PC-9 (cell line): ENCODE measurements at regions not wholly inside any gene's neighbourhood (a gene's known extent, or its start where the extent isn't known, plus 50 kb on each side); places are given as distances from the start of the nearest gene placed in this dataset.

Source experiments
- BruUV-seq: library from RNA; stranded (reverse); fragments of 400-500 nt; replicated peaks from 2 replicates; lab custom pipeline; 2021; lab: Mats Ljungman, UMichigan
- CTCF ChIA-PET: fragments of 300-600 bp; sonication (Branson Sonifier 250); formaldehyde crosslinking; loops from one replicate; lab custom pipeline; 2022; ENCODE audit warnings: antibody characterized with exemption; lab: Charles Lee
- POLR2A ChIA-PET: fragments of 300-600 bp; sonication (Branson Sonifier 250); formaldehyde crosslinking; loops from one replicate; lab custom pipeline; 2022; ENCODE audit warnings: antibody characterized with exemption; ENCODE audit not compliant: unreplicated experiment; lab: Charles Lee
- DNase-seq, 2 experiments: peaks; one replicate each; pipeline versions ENCODE4 v3.0.0 to v3.0.0-alpha.2; 2015 to 2022; ENCODE audit warnings: mixed read lengths in 1 of 2
- H2AFZ ChIP-seq: fragments of 200-600 bp; sonication (generic); 2 replicates; pipeline ENCODE4 v1.8.1; 2017; ENCODE audit warnings: antibody characterized with exemption
- H3F3A ChIP-seq: fragments of 200-600 bp; sonication (generic); 2 replicates; pipeline ENCODE4 v1.8.1; 2017; ENCODE audit warnings: antibody characterized with exemption, mild to moderate bottlenecking, low read depth; ENCODE audit not compliant: insufficient read depth
- H3K27ac ChIP-seq: fragments of 200-600 bp; sonication (generic); 2 replicates; pipeline ENCODE4 v1.6.1; 2016; ENCODE audit warnings: mixed run types
- H3K27me3 ChIP-seq: fragments of 200-600 bp; sonication (generic); 2 replicates; pipeline ENCODE4 v1.6.1; 2016; ENCODE audit warnings: low read depth, mixed run types; ENCODE audit not compliant: insufficient read depth
- H3K36me3 ChIP-seq: fragments of 200-600 bp; sonication (generic); 2 replicates; pipeline ENCODE4 v1.6.1; 2016; ENCODE audit warnings: low read depth, mixed run types
- H3K4me1 ChIP-seq: fragments of 200-600 bp; sonication (generic); replicated peaks from 2 replicates; pipeline ENCODE4 v1.6.1; 2016; ENCODE audit warnings: mixed run types; ENCODE audit not compliant: insufficient read depth
- H3K4me2 ChIP-seq: fragments of 200-600 bp; sonication (generic); 2 replicates; pipeline ENCODE4 v1.6.1; 2017; ENCODE audit warnings: mixed run types
- H3K4me3 ChIP-seq: fragments of 200-600 bp; sonication (generic); 2 replicates; pipeline ENCODE4 v1.6.1; 2016; ENCODE audit warnings: mixed run types
- H3K79me2 ChIP-seq: fragments of 200-600 bp; sonication (generic); 2 replicates; pipeline ENCODE4 v1.6.1; 2017; ENCODE audit warnings: low read depth, mixed run types
- H3K9me2 ChIP-seq: fragments of 200-600 bp; sonication (generic); 2 replicates; pipeline ENCODE4 v1.8.1; 2017; ENCODE audit warnings: mild to moderate bottlenecking; ENCODE audit not compliant: insufficient read depth
- H3K9me3 ChIP-seq: fragments of 200-600 bp; sonication (generic); 2 replicates; pipeline ENCODE4 v1.8.1; 2016; ENCODE audit warnings: low read depth; ENCODE audit not compliant: insufficient read depth
- H4K20me1 ChIP-seq: fragments of 200-600 bp; sonication (generic); 2 replicates; pipeline ENCODE4 v1.8.1; 2017; ENCODE audit not compliant: insufficient read depth
- EZH2 ChIP-seq: fragments of 200-600 bp; sonication (generic); IDR thresholded peaks from 2 replicates; pipeline ENCODE4 v1.8.0; 2017; ENCODE audit warnings: antibody characterized with exemption, low read depth
- intact Hi-C: fragments of 100-400 bp; cut with micrococcal nuclease; formaldehyde crosslinking; loops from one replicate; pipeline ENCODE4 v1.10.0; 2022; ENCODE audit not compliant: unreplicated experiment
- TF ChIP-seq, protein P1 (sequence below): fragments of 200-600 bp; sonication (generic); conservative IDR thresholded peaks from 2 replicates; pipeline ENCODE4 v1.6.1; 2017; ENCODE audit warnings: mixed run types, antibody characterized with exemption, mild to moderate bottlenecking, moderate library complexity

DNA sequence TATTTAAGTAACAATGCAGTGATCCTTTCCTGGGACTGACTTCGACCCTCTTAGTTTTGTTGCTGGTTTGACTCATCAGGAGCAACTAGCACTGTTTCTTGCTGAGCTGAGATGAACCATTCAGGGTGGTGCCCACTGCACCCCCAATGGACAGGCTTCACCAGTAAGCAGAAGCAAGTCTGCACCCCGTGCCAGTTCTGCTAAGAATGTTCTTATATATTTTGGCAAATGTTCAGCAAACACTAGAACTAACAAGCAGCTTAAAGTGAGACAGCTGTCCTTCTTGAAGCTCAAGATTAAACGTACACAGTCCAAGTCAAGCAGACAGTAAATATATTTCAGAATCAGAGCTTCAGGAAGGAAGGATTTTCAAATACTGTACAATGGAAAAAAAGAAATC is 561.3 kb upstream of the CDH4 start:
- no peak overlapping the region for H3K4me3 ChIP-seq
- H3K79me2 ChIP-seq: no peaks in the 10 kb centered on the region
- H4K20me1 ChIP-seq: no peaks in the 10 kb centered on the region
- no peak for DNase-seq
- no peak overlapping the region for H3K27ac ChIP-seq
- H3K36me3 ChIP-seq: no peaks in the 10 kb centered on the region
- CTCF ChIA-PET: no interaction called here
- intact Hi-C loops: no loop called here
- H3K27me3 ChIP-seq: peaks cover 56% of the 10 kb centered on the region
- H3K9me2 ChIP-seq: 0 out of 2 replicates have a peak, but pooled peaks cover 6% of the 10 kb centered on the region
- H2AFZ ChIP-seq: no peak overlapping the region
- TF ChIP-seq, protein P1, sequence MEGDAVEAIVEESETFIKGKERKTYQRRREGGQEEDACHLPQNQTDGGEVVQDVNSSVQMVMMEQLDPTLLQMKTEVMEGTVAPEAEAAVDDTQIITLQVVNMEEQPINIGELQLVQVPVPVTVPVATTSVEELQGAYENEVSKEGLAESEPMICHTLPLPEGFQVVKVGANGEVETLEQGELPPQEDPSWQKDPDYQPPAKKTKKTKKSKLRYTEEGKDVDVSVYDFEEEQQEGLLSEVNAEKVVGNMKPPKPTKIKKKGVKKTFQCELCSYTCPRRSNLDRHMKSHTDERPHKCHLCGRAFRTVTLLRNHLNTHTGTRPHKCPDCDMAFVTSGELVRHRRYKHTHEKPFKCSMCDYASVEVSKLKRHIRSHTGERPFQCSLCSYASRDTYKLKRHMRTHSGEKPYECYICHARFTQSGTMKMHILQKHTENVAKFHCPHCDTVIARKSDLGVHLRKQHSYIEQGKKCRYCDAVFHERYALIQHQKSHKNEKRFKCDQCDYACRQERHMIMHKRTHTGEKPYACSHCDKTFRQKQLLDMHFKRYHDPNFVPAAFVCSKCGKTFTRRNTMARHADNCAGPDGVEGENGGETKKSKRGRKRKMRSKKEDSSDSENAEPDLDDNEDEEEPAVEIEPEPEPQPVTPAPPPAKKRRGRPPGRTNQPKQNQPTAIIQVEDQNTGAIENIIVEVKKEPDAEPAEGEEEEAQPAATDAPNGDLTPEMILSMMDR: no peak
- TF ChIP-seq EZH2: no peak
- POLR2A ChIA-PET: no interaction called here
- H3K4me1 ChIP-seq: no peaks in the 10 kb centered on the region
- no peaks in the 10 kb centered on the region for H3F3A ChIP-seq
- BruUV-seq: no TSS peak
- H3K9me3 ChIP-seq: no peaks in the 10 kb centered on the region
- H3K4me2 ChIP-seq: no peak overlapping the region

DNA sequence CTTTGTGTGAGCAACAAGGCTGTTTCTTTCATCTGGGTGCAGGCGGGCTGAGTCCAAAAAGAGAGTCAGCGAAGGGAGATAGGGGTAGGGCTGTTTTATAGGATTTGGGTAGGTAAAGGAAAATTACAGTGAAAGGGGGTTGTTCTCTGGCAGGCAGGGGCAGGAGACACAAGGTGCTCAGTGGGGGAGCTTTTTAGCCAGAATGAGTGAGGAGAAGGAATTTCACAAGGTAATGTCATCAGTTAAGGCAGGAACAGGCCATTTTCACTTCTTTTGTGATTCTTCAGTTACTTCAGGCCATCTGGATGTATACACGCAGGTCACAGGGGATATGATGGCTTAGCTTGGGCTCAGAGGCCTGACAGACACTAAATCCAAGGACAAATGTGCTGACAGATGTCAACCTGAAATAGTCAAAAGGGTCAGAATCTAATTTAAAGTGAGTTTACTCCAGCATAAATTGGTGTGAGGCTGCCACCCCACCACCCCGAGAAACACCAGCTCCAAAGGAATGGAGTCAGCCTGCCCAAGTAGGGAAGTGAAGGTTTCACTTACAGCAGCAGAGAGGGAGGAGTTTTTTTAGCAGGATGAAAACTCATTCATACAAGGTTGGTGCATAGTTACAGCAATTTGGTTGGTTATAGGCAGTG is 560.0 kb upstream of the CDH4 start:
- no peak for DNase-seq
- CTCF ChIA-PET: no interaction called here
- no peaks in the 10 kb centered on the region for H4K20me1 ChIP-seq
- TF ChIP-seq, protein P1: no peak
- no peak for TF ChIP-seq EZH2
- no peaks in the 10 kb centered on the region for H3K4me1 ChIP-seq
- no peaks in the 10 kb centered on the region for H3F3A ChIP-seq
- no peak overlapping the region for H3K4me2 ChIP-seq
- no peaks in the 10 kb centered on the region for H3K79me2 ChIP-seq
- H3K27me3 ChIP-seq: peaks cover 42% of the 10 kb centered on the region
- H3K36me3 ChIP-seq: no peaks in the 10 kb centered on the region
- H3K27ac ChIP-seq: no peak overlapping the region
- no TSS peak for BruUV-seq
- no peaks in the 10 kb centered on the region for H3K9me3 ChIP-seq
- no peak overlapping the region for H3K4me3 ChIP-seq
- POLR2A ChIA-PET: no interaction called here
- H3K9me2 ChIP-seq: 0 out of 2 replicates have a peak, but pooled peaks cover 6% of the 10 kb centered on the region
- intact Hi-C loops: no loop called here
- no peak overlapping the region for H2AFZ ChIP-seq

DNA sequence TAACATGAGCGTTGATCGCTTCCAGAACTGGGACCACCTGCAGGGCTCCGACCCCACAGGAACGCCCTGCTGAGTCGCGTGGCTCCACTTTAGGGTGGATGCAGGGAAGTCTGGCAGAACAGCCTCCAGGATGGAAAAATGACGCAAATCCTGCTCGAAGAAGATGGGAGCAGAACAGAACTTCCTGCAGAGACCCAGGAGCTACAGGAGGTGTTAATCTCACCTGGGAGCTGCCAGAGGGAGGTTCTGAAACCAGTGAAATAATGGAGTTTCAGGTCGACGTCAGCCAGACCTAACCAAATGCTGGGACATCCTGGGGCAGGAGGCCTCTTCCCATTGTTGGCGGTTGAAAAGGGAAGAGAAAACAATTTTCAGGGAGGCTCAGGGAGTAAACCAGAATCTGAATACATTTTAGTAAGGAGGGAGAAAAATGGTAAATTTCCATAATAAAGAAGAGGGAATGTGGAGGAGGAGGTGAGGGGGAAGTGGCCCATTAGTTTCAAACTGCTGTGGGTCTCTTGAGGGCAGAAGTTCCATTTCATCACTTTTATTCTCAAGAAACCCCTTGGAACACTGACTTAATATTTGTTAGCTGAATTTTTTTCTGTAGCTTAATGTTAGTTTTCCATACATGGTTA is 558.4 kb upstream of the CDH4 start:
- peaks cover 27% of the 10 kb centered on the region for H3K27me3 ChIP-seq
- DNase-seq: no peak
- CTCF ChIA-PET: no interaction called here
- H4K20me1 ChIP-seq: no peaks in the 10 kb centered on the region
- TF ChIP-seq EZH2: no peak
- TF ChIP-seq, protein P1: no peak
- H3K9me2 ChIP-seq: 0 out of 2 replicates have a peak, but pooled peaks cover 6% of the 10 kb centered on the region
- no peaks in the 10 kb centered on the region for H3K36me3 ChIP-seq
- no peak overlapping the region for H3K4me3 ChIP-seq
- no TSS peak for BruUV-seq
- H3K79me2 ChIP-seq: no peaks in the 10 kb centered on the region
- H3K9me3 ChIP-seq: no peaks in the 10 kb centered on the region
- H3K4me1 ChIP-seq: no peaks in the 10 kb centered on the region
- intact Hi-C loops: no loop called here
- no peaks in the 10 kb centered on the region for H3F3A ChIP-seq
- H2AFZ ChIP-seq: no peak overlapping the region
- no peak overlapping the region for H3K4me2 ChIP-seq
- no peak overlapping the region for H3K27ac ChIP-seq
- POLR2A ChIA-PET: no interaction called here
